H54 (cell line): ENCODE measurements at regions not wholly inside any gene's neighbourhood (a gene's known extent, or its start where the extent isn't known, plus 50 kb on each side); places are given as distances from the start of the nearest gene placed in this dataset.

Experiments
- DNase-seq: peaks from one replicate; pipeline ENCODE4 v3.0.0; 2011; ENCODE audit warnings: low spot score, mixed read lengths; ENCODE audit not compliant: insufficient read length
- FAIRE-seq: peaks from 3 replicates; lab custom pipeline; 2011; peaks lifted over from hg19 to GRCh38; lab: Jason Lieb, UNC
- POLR2A ChIP-seq: IDR thresholded peaks from 2 replicates; pipeline ENCODE4 v1.6.1; 2011; ENCODE audit warnings: low read depth, mild to moderate bottlenecking, low read length

GRCh38 chr18:67265464-67266245 is 250.9 kb downstream of the DSEL start:
- DNase-seq: no peak
- peak; percentile 48 for FAIRE-seq
- TF ChIP-seq POLR2A: no peak

GRCh38 chr18:67261931-67262552 is 254.5 kb downstream of the DSEL start:
- DNase-seq: no peak
- no peak for TF ChIP-seq POLR2A
- no peak for FAIRE-seq

DNA sequence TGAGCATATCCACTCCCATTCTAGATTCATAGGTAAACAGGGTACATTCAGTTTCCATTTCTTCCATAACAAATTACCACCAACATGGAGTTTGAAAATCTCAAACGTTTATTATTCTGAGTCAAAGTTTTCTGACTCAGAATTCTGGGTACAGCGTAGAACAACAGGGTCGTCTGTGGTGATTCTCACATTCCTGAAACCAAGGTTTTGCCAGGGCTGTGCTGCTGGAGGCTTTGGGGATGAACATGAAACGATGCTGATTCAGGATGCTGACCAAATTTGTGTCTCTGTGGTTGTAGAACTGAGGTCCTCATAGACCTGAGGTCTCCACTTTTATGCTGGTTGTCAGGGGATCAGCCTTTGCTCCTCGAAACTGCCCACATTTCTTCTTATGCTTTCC is 255.7 kb downstream of the DSEL start:
- DNase-seq (no peak), FAIRE-seq (no peak)
- no peak for TF ChIP-seq POLR2A

- TF ChIP-seq POLR2A: no peak
- no peak for DNase-seq
- FAIRE-seq: no peak
Observed at GRCh38 chr18:67250776-67251424, 265.6 kb downstream of the DSEL start.

- no peak for DNase-seq
- FAIRE-seq: no peak
- TF ChIP-seq POLR2A: no peak
Observed at GRCh38 chr18:67243799-67244587, 272.5 kb downstream of the DSEL start.

GRCh38 chr18:67242001-67242400 is 274.5 kb downstream of the DSEL start:
- FAIRE-seq (no peak), DNase-seq (no peak)
- no peak for TF ChIP-seq POLR2A

DNA sequence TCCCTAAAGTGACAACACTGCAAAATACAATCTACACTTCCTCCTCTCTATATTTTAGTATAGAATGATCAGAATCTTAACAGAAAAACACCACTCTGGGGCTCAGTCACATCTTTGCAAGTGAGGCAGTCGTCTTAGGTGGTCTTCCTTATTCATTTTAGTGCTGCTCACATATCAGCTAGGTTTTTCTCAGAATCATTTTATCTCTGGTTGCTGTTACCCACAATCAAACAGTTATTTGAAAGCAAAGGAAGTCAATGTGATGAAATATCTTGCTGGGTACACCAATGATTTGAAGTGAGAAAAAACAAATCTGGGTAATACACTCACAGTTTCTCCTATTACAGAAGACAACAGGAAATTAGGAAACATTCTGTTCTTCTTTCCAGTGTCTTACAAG is 275.2 kb downstream of the DSEL start:
- no peak for FAIRE-seq
- no peak for DNase-seq
- no peak for TF ChIP-seq POLR2A

GRCh38 chr18:67239826-67240225 is 276.7 kb downstream of the DSEL start:
- no peak for DNase-seq
- no peak for TF ChIP-seq POLR2A
- no peak for FAIRE-seq

- DNase-seq (no peak), FAIRE-seq (no peak)
- no peak for TF ChIP-seq POLR2A
Observed at GRCh38 chr18:67232991-67233390, 283.5 kb downstream of the DSEL start.

DNA sequence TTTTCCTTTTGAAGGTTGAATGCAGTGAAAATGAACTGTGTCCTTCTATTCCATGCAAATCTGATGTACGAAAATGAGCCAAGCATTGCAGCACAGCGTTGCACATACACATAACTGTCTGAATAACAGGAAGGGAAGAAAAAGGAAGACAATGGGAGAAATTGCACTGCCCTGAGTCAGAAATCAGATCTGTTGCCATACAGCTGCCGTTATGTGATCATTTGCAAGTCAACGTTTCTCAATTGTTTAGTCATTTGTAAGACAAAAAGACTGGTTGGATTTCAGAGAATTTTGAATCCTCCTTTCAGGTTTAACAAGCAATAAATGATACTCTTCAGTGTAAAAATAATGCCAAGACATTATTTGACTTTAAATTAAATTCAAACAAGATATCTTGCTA is 284.1 kb downstream of the DSEL start:
- no peak for TF ChIP-seq POLR2A
- FAIRE-seq (no peak), DNase-seq (no peak)

DNA sequence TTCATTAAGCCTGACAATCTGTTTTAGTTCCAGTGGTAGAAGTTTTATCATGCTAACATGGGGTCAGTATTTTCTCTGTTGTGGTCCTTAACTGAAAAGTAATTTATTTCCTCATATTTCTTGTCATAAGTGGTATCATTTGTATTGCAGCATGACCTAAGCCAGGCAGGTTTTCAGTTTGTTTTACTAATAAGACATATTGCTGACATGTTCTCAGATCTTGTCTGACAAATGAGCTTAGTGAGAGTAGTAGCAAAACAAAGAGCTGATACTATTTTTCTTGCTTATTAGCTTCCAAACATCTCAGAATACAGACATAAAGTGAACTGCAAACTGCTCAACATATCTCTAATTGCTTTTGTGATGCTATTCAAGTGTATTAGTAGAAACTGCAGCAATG is 293.6 kb downstream of the DSEL start:
- no peak for TF ChIP-seq POLR2A
- no peak for DNase-seq
- FAIRE-seq: no peak

- FAIRE-seq: no peak
- no peak for TF ChIP-seq POLR2A
- no peak for DNase-seq
Observed at GRCh38 chr18:67219821-67220220, 296.7 kb downstream of the DSEL start.

GRCh38 chr18:67218556-67218955 is 298.0 kb downstream of the DSEL start:
- DNase-seq (no peak), FAIRE-seq (no peak)
- no peak for TF ChIP-seq POLR2A
